Stimulated activated CD4-positive, alpha-beta T cell treated with anti-CD3 and anti-CD28 coated beads, Interleukin-4, amount 100 ng/mL, for 48 hours (primary cell): ENCODE measurements at regions not wholly inside any gene's neighbourhood (a gene's known extent, or its start where the extent isn't known, plus 50 kb on each side); places are given as distances from the start of the nearest gene placed in this dataset.
"Not testable (repeated sequence)": the region's sequence is repeated elsewhere in the genome, so short reads cannot be mapped to it uniquely, and the experiment has no call there.

Experiments
- DNase-seq, 2 donors: peaks; one replicate each; pipeline ENCODE4 v3.0.0-alpha.2; 2020; ENCODE audit warnings: low read depth in 2 of 2

- DNase-seq = no peak
These were observed 117.2 kb downstream of the IPO8 start for GRCh38 chr12:30578426-30578825.

- DNase-seq = no peak
These were observed 122.5 kb downstream of the IPO8 start for GRCh38 chr12:30573145-30573544.

GRCh38 chr12:30570211-30570890 lies 125.3 kb downstream of the IPO8 start:
- DNase-seq = no peak

GRCh38 chr12:30569426-30569825 lies 126.2 kb downstream of the IPO8 start:
- no peak for DNase-seq

GRCh38 chr12:30568453-30568852 lies 127.2 kb downstream of the IPO8 start:
- no peak for DNase-seq

DNA sequence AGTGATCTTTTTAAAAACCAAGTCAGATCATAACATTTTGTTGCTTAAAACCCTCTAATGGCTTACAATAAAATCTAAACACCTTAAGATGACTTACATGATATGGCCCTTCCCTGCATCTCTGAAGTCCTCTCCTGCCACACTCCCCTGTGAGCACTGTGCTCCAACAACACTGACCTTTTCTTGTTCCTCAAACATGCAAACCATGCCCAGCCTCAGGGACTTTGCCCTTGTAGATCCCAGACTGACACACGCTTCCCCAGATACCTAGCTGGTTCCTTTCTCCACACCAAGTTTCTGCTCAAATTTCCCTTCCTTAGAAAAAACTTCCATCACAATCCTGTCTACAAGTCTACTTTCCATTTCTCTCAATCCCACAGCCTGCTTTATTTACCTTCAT lies 128.6 kb downstream of the IPO8 start:
- no peak for DNase-seq

DNA sequence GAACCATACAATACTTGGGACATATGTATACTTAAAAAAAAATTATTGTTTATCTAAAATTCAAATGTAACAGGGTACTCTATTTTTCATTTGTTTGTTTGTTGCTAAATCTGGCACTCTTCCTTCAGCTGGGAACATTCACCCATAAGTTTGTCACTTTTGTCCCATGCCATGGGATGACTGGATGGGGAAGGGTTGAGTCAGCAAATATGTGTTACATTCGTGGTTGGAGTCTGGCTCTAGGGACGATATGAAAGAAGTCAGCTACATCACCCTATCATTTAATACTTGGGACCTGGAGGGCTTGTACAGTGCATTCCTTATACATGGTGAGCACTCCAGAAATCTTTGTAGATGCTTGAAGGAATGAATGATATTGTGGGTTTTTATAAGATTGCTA lies 131.3 kb downstream of the IPO8 start:
- no peak for DNase-seq

GRCh38 chr12:30548203-30548602 lies 147.5 kb downstream of the IPO8 start:
- no peak for DNase-seq

DNA sequence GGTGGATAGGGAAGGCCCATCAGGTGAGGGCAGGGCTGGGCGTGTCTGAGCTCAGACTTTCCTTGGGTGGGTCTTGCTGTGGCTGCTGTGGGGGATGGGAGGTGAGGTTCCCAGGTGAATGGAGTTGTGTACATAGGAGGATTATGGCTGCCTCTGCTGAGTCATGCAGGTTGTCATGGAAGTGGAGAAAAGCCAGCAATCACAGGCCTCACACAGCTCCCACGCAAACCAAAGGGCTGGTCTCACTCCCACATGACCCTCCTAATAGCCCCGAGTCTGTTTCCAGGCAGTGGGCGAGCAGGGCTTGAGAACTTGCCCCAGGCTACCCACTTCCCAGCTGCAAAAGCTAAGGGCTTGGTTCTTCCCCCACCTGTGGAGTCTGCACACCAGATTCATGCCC lies 149.5 kb downstream of the IPO8 start:
- no peak for DNase-seq

GRCh38 chr12:30544704-30545103 lies 151.0 kb downstream of the IPO8 start:
- not testable (repeated sequence) for DNase-seq

GRCh38 chr12:30537228-30537627 lies 158.4 kb downstream of the IPO8 start:
- no peak for DNase-seq

- DNase-seq = no peak
These were observed 162.0 kb downstream of the IPO8 start for GRCh38 chr12:30533558-30534265.

DNA sequence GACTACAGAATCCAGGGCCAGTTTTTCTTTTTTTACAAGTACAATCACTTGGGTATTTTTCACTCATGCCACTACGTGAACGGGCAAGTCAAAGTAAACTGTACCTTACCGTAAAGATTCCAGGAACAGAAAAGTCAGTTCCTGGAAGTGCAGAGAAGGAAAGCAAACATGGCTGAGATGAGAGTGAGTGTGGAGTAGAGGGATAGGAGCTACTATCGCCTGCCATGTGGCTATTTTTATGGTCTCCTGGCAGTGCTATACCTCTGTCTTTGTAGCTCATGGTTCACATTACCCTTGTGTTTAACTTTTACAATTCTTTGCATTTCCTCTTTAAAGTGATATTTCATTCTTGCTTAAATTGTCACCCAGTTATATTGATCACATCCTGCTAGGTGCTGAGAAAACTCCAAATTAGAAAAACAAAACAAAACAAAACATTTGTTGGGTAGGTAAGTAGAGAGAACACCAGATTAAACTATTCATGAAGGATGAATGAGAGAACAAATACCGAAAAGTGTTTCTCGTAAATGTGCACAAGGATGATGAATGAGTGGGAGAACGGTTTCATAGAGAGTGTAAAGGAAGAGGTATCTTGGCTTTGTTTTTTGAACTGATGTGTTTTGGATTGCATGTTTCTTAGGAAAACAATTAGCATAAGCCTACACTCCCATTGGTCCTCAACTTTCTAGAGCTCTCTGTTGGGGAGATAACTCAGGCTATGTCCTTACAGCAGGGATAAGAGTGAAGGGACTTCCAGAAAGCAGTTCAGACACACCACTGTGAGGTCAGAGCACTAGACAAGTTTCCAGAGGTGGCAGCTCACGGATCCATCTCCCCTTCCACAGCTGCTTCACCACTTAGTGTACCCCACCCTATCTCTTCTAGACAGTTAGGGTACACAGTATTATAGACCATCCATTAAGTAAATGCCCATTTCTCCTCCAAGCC lies 163.7 kb downstream of the IPO8 start:
- no peak for DNase-seq

DNA sequence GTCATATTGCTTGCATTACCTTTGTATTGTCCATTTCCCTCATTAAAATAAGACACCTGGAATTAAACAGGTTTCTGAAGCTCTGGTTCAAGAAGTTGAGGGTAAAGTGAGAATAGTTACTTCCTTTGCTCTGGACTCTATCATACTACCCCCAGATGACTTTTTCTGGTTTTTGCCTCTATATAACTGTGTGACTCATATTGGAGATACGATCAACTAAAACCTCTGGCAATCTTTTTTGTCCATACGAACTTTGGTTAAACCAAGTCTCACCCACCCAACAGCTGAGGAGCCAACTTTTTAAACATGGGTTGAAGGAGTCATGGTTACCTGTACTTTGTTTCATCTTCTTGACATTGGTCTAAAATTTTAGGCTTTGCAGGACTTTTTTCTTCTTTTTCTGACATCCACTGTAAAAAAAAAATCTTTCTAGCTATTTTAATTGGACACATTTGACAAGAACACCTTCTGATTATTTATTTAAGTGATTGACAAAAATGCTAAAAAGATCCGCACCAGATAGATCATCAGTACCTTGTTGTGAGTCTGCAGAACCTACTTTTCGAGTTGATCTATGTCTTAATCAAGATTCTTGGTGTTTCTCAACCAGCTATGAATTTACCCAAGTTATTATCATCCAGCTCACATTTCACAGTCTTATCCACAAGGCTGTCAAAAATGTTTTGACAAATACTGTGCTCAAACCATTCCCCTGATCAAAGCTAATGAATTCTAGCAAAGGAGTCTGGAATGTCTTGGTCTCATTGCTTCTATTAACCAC lies 166.0 kb downstream of the IPO8 start:
- no peak for DNase-seq

DNA sequence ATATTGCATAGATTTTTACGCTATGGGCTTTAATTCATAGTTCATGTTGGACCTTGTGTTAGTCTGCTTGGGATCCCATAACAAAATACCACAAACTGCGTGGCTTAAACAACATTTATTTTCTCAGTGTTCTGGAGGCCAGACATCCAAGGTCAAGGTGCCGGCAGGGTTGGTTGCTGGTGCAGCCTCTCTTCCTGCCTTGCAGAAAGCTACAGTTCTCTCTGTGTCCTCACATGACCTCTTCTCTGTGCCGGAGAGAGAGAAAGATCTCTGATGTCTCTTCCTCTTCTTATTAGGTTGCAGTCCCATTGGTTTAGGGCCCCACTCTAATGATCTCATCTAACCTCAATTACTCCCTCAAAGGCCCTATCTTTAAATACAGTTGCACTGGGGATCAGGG lies 170.5 kb downstream of the IPO8 start:
- no peak for DNase-seq

DNA sequence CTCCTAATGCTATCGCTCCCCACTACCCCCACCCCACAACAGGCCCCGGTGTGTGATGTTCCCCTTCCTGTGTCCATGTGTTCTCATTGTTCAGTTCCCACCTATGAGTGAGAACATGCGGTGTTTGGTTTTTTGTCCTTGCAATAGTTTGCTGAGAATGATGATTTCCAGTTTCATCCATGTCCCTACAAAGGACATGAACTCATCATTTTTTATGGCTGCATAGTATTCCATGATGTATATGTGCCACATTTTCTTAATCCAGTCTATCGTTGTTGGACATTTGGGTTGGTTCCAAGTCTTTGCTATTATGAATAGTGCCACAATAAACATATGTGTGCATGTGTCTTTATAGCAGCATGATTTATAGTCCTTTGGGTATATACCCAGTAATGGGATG lies 175.4 kb downstream of the IPO8 start:
- not testable (repeated sequence) for DNase-seq

- no peak for DNase-seq
These were observed 176.1 kb downstream of the IPO8 start for GRCh38 chr12:30519535-30519934.

DNA sequence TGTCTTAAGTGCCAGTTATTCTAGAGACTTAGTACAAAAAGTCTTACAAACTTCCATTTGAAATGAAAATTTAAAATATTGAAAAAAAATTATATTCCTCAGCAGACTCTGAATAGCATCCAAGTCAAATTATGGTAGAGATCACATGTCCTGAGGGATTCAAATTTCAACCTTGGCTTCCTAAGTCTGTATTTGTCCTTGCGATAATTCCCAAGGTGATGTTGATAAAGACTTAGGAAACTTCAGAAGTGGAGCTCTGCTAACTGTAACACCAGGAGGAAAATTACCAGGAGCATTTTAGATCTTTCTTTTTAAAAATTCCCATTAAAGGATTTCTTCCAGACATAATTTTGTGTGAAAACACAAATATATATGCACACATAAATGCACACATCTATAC lies 178.3 kb downstream of the IPO8 start:
- DNase-seq = no peak

- no peak for DNase-seq
These were observed 180.3 kb downstream of the IPO8 start for GRCh38 chr12:30515351-30515750.

DNA sequence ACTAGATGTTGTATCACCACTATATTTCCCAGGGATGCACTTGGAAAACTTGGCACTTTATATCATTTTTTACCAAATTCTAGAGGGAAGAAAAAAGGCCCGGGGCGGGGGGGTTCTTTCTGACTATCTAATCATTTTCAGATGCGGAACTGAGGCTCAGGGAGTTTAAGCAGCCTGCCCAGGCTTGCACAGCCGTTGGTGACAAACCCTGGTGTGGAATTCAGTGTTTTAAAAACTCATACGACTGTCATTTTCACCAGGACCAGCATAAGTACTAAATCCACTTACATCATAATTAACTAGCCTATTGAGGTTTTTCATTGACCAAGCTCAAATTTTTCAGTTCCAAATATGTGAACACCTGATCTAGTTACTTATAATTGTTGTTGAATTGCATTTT lies 181.0 kb downstream of the IPO8 start:
- DNase-seq = no peak

- no peak for DNase-seq
These were observed 187.3 kb downstream of the IPO8 start for GRCh38 chr12:30508205-30508967.
